AG08396 (cell line): ENCODE measurements at regions not wholly inside any gene's neighbourhood (a gene's known extent, or its start where the extent isn't known, plus 50 kb on each side); places are given as distances from the start of the nearest gene placed in this dataset.
"Not testable (repeated sequence)": the region's sequence is repeated elsewhere in the genome, so short reads cannot be mapped to it uniquely, and the experiment has no call there.

Experiments
- DNase-seq: peaks from one replicate; pipeline ENCODE4 v3.0.0; 2012; ENCODE audit warnings: low spot score, mixed read lengths

- no peak for DNase-seq
Observed at GRCh38 chr7:52584041-52584440, 451.4 kb upstream of the POM121L12 start.

- not testable (repeated sequence) for DNase-seq
Observed at GRCh38 chr7:52573141-52573540, 462.3 kb upstream of the POM121L12 start.

- DNase-seq: no peak
Observed at GRCh38 chr7:52571026-52571425, 464.4 kb upstream of the POM121L12 start.

GRCh38 chr7:52569151-52569550 lies 466.3 kb upstream of the POM121L12 start:
- no peak for DNase-seq

- no peak for DNase-seq
Observed at GRCh38 chr7:52565974-52566373, 469.5 kb upstream of the POM121L12 start.

GRCh38 chr7:52555805-52556204 lies 479.6 kb upstream of the POM121L12 start:
- DNase-seq: no peak

GRCh38 chr7:52547308-52547910 lies 488.0 kb upstream of the POM121L12 start:
- DNase-seq: no peak

- not testable (repeated sequence) for DNase-seq
Observed at GRCh38 chr7:52541198-52541765, 494.2 kb upstream of the POM121L12 start.

GRCh38 chr7:52540041-52540440 lies 495.4 kb upstream of the POM121L12 start:
- DNase-seq: no peak

- DNase-seq: no peak
Observed at GRCh38 chr7:52539414-52539813, 496.0 kb upstream of the POM121L12 start.

- DNase-seq: no peak
Observed at GRCh38 chr7:52537051-52537450, 498.4 kb upstream of the POM121L12 start.

- no peak for DNase-seq
Observed at GRCh38 chr7:52525772-52526341, 509.6 kb upstream of the POM121L12 start.

- DNase-seq: no peak
Observed at GRCh38 chr7:52518869-52519268, 516.6 kb upstream of the POM121L12 start.

GRCh38 chr7:52512656-52513055 lies 522.8 kb upstream of the POM121L12 start:
- no peak for DNase-seq

GRCh38 chr7:52507546-52508255 lies 527.7 kb upstream of the POM121L12 start:
- no peak for DNase-seq

- DNase-seq: no peak
Observed at GRCh38 chr7:52506325-52506724, 529.1 kb upstream of the POM121L12 start.

- DNase-seq: no peak
Observed at GRCh38 chr7:52504561-52504960, 530.9 kb upstream of the POM121L12 start.

GRCh38 chr7:52502281-52502680 lies 533.2 kb upstream of the POM121L12 start:
- DNase-seq: no peak

GRCh38 chr7:52501696-52502095 lies 533.7 kb upstream of the POM121L12 start:
- DNase-seq: no peak

GRCh38 chr7:52500841-52501240 lies 534.6 kb upstream of the POM121L12 start:
- no peak for DNase-seq

GRCh38 chr7:52498366-52498765 lies 537.1 kb upstream of the POM121L12 start:
- no peak for DNase-seq

GRCh38 chr7:52486267-52486666 lies 549.2 kb upstream of the POM121L12 start:
- DNase-seq: no peak

GRCh38 chr7:52482076-52482475 lies 553.4 kb upstream of the POM121L12 start:
- DNase-seq: no peak
